22Rv1 (cell line): ENCODE measurements at regions not wholly inside any gene's neighbourhood (a gene's known extent, or its start where the extent isn't known, plus 50 kb on each side); places are given as distances from the start of the nearest gene placed in this dataset.

Experiments used
- ZFX ChIP-seq: fragments of 450-650 bp; IDR thresholded peaks from 2 replicates; pipeline ENCODE4 v1.6.1; 2017; ENCODE audit warnings: antibody characterized with exemption, borderline replicate concordance
- TF ChIP-seq, protein P1 (sequence below): fragments of 450-650 bp; IDR thresholded peaks from 2 replicates; pipeline ENCODE4 v1.5.1; 2017; ENCODE audit warnings: mild to moderate bottlenecking

DNA sequence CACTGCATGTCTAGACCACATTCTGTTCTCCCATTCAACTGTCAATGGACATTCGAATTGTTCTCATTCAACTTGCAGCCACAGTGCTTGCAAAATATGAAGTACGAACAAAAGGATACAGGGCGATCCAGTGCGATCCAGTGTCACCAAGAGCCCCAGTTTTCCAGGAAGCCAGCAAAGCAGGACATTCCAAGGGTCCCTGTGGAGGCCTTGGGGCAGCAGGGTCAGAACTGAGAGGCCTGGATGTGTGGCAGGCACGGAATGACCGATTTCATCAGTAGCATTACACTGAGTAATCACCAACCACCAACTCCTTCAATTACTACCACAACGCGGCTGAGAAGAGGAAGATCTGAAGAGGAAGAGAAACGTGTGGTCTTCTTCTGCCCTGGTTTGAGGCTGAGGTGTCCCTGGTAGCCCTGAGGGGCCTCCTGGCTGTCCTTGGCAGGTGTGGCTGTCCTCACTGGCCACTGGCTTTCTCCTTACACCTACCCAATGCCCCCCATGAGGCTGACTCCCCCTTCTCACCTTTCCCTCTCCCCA, 172.7 kb upstream of the FHL2 start:
- TF ChIP-seq, protein P1, sequence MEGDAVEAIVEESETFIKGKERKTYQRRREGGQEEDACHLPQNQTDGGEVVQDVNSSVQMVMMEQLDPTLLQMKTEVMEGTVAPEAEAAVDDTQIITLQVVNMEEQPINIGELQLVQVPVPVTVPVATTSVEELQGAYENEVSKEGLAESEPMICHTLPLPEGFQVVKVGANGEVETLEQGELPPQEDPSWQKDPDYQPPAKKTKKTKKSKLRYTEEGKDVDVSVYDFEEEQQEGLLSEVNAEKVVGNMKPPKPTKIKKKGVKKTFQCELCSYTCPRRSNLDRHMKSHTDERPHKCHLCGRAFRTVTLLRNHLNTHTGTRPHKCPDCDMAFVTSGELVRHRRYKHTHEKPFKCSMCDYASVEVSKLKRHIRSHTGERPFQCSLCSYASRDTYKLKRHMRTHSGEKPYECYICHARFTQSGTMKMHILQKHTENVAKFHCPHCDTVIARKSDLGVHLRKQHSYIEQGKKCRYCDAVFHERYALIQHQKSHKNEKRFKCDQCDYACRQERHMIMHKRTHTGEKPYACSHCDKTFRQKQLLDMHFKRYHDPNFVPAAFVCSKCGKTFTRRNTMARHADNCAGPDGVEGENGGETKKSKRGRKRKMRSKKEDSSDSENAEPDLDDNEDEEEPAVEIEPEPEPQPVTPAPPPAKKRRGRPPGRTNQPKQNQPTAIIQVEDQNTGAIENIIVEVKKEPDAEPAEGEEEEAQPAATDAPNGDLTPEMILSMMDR: no peak
- TF ChIP-seq ZFX: no peak
